AG10803 (cell line): ENCODE measurements at regions not wholly inside any gene's neighbourhood (a gene's known extent, or its start where the extent isn't known, plus 50 kb on each side); places are given as distances from the start of the nearest gene placed in this dataset.

Source experiments
- DNase-seq: peaks from one replicate; pipeline ENCODE4 v3.0.0; 2010; ENCODE audit warnings: low read depth
- H3K4me3 ChIP-seq: 2 replicates; pipeline ENCODE4 v1.5.1; 2011; ENCODE audit warnings: mild to moderate bottlenecking, low read length, control low read depth
- TF ChIP-seq, protein P1 (sequence below): conservative IDR thresholded peaks from 2 replicates; pipeline ENCODE4 v1.5.1; 2011; ENCODE audit warnings: mild to moderate bottlenecking, low read length, control low read depth, inconsistent platforms

DNA sequence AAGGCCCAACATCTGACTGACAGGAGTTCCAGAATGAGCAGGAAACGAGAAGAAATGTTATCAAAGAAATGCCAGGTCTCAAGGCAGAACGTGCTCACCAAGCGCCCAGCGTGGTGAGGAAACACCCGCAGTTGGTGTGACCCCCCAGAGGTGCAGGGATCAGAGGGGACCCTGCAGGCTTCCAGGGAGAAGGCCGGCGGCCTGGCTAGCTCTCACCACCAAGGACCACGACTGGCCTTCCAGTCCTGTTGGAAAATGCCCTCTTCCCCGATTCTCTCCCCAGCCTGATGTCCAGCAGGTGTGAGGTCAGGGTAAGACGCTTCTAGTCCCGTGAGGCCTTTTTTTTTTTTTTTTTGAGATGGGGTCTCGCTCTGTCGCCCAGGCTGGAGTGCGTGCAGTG is 189.1 kb downstream of the IGLL1 start:
- no peak for DNase-seq
- TF ChIP-seq, protein P1, sequence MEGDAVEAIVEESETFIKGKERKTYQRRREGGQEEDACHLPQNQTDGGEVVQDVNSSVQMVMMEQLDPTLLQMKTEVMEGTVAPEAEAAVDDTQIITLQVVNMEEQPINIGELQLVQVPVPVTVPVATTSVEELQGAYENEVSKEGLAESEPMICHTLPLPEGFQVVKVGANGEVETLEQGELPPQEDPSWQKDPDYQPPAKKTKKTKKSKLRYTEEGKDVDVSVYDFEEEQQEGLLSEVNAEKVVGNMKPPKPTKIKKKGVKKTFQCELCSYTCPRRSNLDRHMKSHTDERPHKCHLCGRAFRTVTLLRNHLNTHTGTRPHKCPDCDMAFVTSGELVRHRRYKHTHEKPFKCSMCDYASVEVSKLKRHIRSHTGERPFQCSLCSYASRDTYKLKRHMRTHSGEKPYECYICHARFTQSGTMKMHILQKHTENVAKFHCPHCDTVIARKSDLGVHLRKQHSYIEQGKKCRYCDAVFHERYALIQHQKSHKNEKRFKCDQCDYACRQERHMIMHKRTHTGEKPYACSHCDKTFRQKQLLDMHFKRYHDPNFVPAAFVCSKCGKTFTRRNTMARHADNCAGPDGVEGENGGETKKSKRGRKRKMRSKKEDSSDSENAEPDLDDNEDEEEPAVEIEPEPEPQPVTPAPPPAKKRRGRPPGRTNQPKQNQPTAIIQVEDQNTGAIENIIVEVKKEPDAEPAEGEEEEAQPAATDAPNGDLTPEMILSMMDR: no peak
- no peak overlapping the region for H3K4me3 ChIP-seq

DNA sequence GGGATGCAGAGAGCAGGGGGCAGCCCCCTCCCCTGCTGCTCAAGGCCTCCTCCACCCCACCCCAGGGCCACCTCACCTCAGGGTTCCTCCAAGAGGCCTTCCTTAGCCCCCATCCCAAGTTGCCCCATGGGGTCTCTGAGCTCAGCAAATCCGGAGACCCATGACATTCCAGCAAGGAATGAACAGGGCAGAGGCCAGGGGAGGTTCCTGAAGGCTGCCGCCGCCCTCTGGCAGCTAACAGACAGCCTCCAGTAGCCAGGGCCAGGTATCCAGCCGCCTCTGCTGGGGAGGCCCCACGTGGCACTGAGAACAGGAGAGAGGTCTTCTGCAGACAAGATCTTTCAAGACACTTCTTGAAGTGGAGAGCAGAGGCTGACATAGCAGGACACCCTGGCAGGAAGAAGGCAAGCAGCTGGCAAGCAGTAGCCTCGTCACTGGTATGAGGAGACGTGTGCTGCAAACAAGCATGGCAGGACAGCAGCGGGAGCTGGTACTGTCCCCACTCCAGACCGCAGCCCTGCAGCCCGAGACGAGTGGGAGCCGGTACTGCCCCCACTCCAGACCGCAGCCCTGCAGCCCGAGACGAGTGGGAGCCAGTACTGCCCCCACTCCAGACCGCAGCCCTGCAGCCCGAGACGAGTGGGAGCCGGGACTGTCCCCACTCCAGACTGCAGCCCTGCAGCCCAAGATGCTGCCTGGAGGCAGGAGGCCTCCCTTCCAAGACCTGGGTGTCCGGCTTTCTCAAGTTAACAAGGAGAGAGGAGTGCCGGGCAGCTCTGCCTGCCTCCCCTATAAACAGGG is 190.6 kb downstream of the IGLL1 start:
- DNase-seq: no peak
- TF ChIP-seq, protein P1: no peak
- no peak overlapping the region for H3K4me3 ChIP-seq

DNA sequence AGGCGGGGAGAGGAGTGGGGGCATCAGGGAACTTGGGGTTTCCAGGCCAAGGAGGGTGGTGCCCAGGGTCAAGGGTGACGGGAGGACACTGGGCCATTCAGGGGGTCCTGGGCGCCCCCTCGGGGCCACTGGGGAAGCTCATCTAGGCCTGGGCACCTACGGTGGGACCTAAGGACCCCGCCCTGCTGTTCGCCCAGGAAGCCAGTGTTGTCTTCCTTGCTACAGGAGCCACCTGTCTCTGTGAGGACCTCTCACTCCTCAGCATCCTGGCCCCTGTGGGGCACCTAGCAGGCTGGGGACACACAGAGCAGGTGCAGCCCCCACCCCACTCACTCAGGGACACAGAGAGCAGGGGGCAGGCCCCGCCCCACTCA is 191.6 kb downstream of the IGLL1 start:
- TF ChIP-seq, protein P1: no peak
- DNase-seq: no peak
- no peak overlapping the region for H3K4me3 ChIP-seq

DNA sequence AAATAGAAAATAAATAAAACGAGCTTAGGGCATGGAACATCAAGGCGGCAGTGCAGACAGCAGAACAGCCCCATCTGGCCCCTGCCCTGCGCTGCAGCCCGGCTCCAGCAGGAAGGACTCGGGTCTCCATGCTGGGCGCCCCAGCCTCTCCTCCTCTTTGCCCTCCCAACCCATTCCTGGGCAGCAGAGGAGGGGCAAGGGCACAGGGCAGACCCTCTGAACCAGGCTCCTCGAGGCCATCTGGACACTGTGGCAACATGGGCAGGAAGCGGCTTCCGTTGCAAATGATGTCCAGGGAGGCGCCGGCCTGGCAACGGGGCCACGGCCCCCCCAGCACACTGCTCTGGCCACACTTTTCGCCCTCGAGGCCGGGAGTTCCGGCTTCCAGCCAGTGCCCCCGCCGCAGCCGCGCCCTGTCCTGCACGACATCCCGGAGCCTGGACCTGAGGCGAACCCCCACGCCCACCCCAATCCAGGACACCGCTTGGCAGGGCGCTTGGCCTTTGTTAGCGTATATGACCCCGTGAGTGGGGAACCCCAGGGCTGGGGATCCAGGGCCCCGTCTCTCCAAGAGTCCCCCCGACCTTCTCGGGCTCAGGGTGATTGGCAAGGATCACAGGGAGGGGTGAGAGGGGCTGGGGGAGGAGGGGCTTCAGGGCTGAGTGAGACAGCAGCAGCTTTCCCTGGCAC is 192.1 kb downstream of the IGLL1 start:
- H3K4me3 ChIP-seq: no peak overlapping the region
- TF ChIP-seq, protein P1: no peak
- no peak for DNase-seq

DNA sequence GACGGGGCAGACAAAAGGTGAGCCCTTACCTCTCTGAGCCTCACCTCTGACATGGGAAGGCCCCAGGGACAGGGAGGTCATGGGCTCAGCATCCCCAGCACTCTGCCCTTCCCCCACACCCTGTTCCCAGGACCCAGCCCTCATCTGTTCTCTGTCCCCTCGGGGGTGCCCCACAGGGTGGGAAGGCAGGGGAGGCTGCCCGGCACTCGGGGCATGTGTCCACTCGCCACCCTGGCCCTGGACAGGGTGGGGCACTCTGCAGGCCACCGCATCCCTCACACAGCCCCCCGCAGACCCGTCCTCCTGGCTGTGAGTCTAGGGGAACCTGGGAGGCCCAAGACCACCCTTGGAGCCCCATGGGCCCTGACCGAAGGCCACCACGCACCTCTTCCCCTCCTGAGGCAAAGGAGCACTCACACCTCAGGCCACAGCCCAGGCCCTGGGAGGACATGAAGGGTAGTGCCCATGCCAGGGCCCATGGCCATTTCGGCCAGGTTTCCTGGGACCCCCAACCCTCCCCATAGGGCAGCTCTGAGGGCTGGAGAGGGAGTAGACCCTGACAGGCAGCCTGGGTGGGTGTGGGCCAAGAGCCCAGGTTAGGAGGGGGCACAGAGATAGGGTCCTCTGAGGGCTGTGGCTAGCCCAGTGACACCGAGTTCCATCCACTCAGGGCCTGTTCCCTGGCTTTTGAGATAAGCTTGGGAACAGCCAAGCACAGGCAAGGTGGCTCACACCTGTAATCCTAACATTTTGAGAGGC is 193.1 kb downstream of the IGLL1 start:
- TF ChIP-seq, protein P1: no peak
- no peak for DNase-seq

DNA sequence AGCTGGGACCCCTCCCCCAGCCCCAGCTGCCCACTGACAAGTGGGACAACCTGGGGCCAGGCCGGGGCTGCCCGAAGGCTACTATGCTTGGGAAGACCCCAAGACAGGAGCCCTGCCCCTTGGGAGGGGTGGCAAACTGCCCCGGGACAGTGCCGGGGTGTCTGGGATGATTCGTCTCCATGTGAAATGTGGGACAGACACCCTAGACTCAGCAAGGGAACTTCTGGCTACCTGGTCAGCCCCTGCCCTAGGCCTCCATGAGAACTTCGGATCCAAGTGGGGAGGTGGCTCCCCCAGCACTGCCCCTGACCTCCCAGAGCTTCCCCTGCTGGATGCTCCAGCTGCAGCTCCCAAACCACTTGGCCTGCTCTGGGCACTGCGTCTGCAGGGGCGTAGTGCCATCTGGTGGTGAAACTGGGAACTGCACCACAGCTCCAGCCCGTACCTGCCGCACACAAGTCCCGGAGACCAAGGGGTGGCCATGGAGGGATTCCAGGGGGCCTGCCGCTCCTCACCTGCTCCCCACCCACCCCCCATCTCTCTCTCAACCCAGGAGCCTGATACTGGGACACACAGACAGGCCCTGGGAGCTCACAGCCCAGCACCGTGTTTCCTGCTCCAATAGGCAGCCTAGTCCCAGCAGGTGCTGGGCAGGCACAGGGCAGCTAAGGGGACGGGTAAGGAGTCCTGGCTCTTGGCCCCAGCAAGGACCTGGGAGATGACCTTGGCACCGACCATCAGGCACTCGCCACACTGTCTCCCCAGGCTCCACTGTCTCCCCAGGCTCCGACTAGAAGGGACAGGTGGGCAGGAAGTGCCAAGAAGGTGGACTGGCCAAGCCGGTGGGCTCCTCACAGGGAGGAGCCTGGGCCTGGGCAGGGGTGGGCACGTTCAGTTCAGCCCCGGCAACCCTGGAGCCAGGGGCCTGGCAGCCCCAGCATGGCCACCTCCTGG is 194.1 kb downstream of the IGLL1 start:
- DNase-seq: peak; percentile 69
- TF ChIP-seq, protein P1: peak; percentile 91
- no peak overlapping the region for H3K4me3 ChIP-seq

More for the DNA sequence above, 193.1 kb downstream of the IGLL1 start:
- no peak overlapping the region for H3K4me3 ChIP-seq
